ENCODE measurements at regions not wholly inside any gene's neighbourhood (a gene's known extent, or its start where the extent isn't known, plus 50 kb on each side); places are given as distances from the start of the nearest gene placed in this dataset.

GRCh38 chr2:118706844-118707243 lies 140.6 kb downstream of the EN1 start:
- H3K9ac ChIP-seq (ENCODE audit: low read length): no peak overlapping the region
- no peak overlapping the region for H3K4me3 ChIP-seq (ENCODE audit: insufficient read depth in 1 of 2, low read depth in 1 of 2, low read length in 2 of 2)
- H2AFZ ChIP-seq (ENCODE audit: low read depth, low read length): no peak overlapping the region
- no peak overlapping the region for H3K4ac ChIP-seq (ENCODE audit: low read depth in 1 of 2, low read length in 2 of 2)
- peaks cover 0 to 2% of the 10 kb centered on the region in 2 experiments for H3K27me3 ChIP-seq (ENCODE audit: control insufficient read depth in 1 of 2, insufficient read depth in 1 of 2, low read length in 2 of 2)
- H3K27ac ChIP-seq (ENCODE audit: low read length, poor library complexity, severe bottlenecking): no peak overlapping the region
- H2BK120ac ChIP-seq (ENCODE audit: low read depth, low read length): no peak overlapping the region
- H3K9me3 ChIP-seq (ENCODE audit: control insufficient read depth, low read length): no peaks in the 10 kb centered on the region
- no peak overlapping the region for H2BK5ac ChIP-seq (ENCODE audit: low read depth, low read length, poor library complexity, severe bottlenecking)
- H4K8ac ChIP-seq (ENCODE audit: low read length): no peak overlapping the region
- H2AK5ac ChIP-seq (ENCODE audit: low read length, severe bottlenecking): no peak overlapping the region
- H3K79me1 ChIP-seq (replicated peaks; ENCODE audit: low read length, poor library complexity, severe bottlenecking): no peaks in the 10 kb centered on the region
- no CpG with 5 or more reads among the region's 1 CpG for WGBS
- no peak overlapping the region for H4K91ac ChIP-seq (ENCODE audit: low read length)
- H3K14ac ChIP-seq (ENCODE audit: low read length in 2 of 2): no peak overlapping the region
- H3K36me3 ChIP-seq (ENCODE audit: control insufficient read depth in 1 of 2, insufficient read depth in 2 of 2, low read depth in 1 of 2, low read length in 2 of 2): no peaks in the 10 kb centered on the region
- no peaks in the 10 kb centered on the region for H3K4me1 ChIP-seq (ENCODE audit: control insufficient read depth, insufficient read depth, low read depth, low read length)
- H3K18ac ChIP-seq (ENCODE audit: low read depth in 1 of 2, low read length in 2 of 2): no peak overlapping the region
- no peak overlapping the region for H2BK12ac ChIP-seq (ENCODE audit: low read length in 2 of 2)
- DNase-seq: no peak
- no peak overlapping the region for H2BK15ac ChIP-seq (ENCODE audit: low read depth, poor library complexity, severe bottlenecking)
- no peak overlapping the region for H3K23ac ChIP-seq (ENCODE audit: low read length in 2 of 2)
- no peak overlapping the region for H3K4me2 ChIP-seq (ENCODE audit: low read length, poor library complexity, severe bottlenecking)

- Histone ChIP-seq H3K9me3 (ENCODE audit: control insufficient read depth, low read length) (no peaks in the 10 kb centered on the region), H4K8ac (ENCODE audit: low read length) (no peak overlapping the region), H2AFZ (ENCODE audit: low read depth, low read length) (no peak overlapping the region), H2BK5ac (ENCODE audit: low read depth, low read length, poor library complexity, severe bottlenecking) (no peak overlapping the region), H2AK5ac (ENCODE audit: low read length, severe bottlenecking) (no peak overlapping the region), H3K27me3 (ENCODE audit: control insufficient read depth in 1 of 2, insufficient read depth in 1 of 2, low read length in 2 of 2) (peaks cover 0 to 2% of the 10 kb centered on the region in 2 experiments), H3K14ac (ENCODE audit: low read length in 2 of 2) (no peak overlapping the region), H2BK15ac (ENCODE audit: low read depth, poor library complexity, severe bottlenecking) (no peak overlapping the region), H2BK120ac (ENCODE audit: low read depth, low read length) (no peak overlapping the region), H3K36me3 (ENCODE audit: control insufficient read depth in 1 of 2, insufficient read depth in 2 of 2, low read depth in 1 of 2, low read length in 2 of 2) (no peaks in the 10 kb centered on the region), H3K27ac (ENCODE audit: low read length, poor library complexity, severe bottlenecking) (no peak overlapping the region), H3K23ac (ENCODE audit: low read length in 2 of 2) (no peak overlapping the region), H2BK12ac (ENCODE audit: low read length in 2 of 2) (no peak overlapping the region), H3K4me2 (ENCODE audit: low read length, poor library complexity, severe bottlenecking) (no peak overlapping the region), H3K79me1 (replicated peaks; ENCODE audit: low read length, poor library complexity, severe bottlenecking) (no peaks in the 10 kb centered on the region), H3K4me1 (ENCODE audit: control insufficient read depth, insufficient read depth, low read depth, low read length) (no peaks in the 10 kb centered on the region), H3K4me3 (ENCODE audit: insufficient read depth in 1 of 2, low read depth in 1 of 2, low read length in 2 of 2) (no peak overlapping the region), H3K18ac (ENCODE audit: low read depth in 1 of 2, low read length in 2 of 2) (no peak overlapping the region), H3K4ac (ENCODE audit: low read depth in 1 of 2, low read length in 2 of 2) (no peak overlapping the region), H3K9ac (ENCODE audit: low read length) (no peak overlapping the region), H4K91ac (ENCODE audit: low read length) (no peak overlapping the region)
- DNase-seq: no peak
- WGBS: 47% methylated on average over 4 of the region's 4 CpGs
Measured at GRCh38 chr2:118706371-118706770, 141.1 kb downstream of the EN1 start.

- WGBS: 86% methylated on average over 1 of the region's 1 CpG
- no peak overlapping the region for H4K91ac ChIP-seq (ENCODE audit: low read length)
- no peaks in the 10 kb centered on the region for H3K9me3 ChIP-seq (ENCODE audit: control insufficient read depth, low read length)
- no peak overlapping the region for H4K8ac ChIP-seq (ENCODE audit: low read length)
- H3K79me1 ChIP-seq (replicated peaks; ENCODE audit: low read length, poor library complexity, severe bottlenecking): no peaks in the 10 kb centered on the region
- no peak overlapping the region for H3K4me2 ChIP-seq (ENCODE audit: low read length, poor library complexity, severe bottlenecking)
- no peaks in the 10 kb centered on the region for H3K4me1 ChIP-seq (ENCODE audit: control insufficient read depth, insufficient read depth, low read depth, low read length)
- no peak overlapping the region for H2AK5ac ChIP-seq (ENCODE audit: low read length, severe bottlenecking)
- H2BK15ac ChIP-seq (ENCODE audit: low read depth, poor library complexity, severe bottlenecking): no peak overlapping the region
- no peak overlapping the region for H2BK5ac ChIP-seq (ENCODE audit: low read depth, low read length, poor library complexity, severe bottlenecking)
- H3K4ac ChIP-seq (ENCODE audit: low read depth in 1 of 2, low read length in 2 of 2): no peak overlapping the region
- no peak overlapping the region for H3K14ac ChIP-seq (ENCODE audit: low read length in 2 of 2)
- peaks cover 0 to 2% of the 10 kb centered on the region in 2 experiments for H3K27me3 ChIP-seq (ENCODE audit: control insufficient read depth in 1 of 2, insufficient read depth in 1 of 2, low read length in 2 of 2)
- H3K23ac ChIP-seq (ENCODE audit: low read length in 2 of 2): no peak overlapping the region
- no peak overlapping the region for H2BK120ac ChIP-seq (ENCODE audit: low read depth, low read length)
- no peak overlapping the region for H3K4me3 ChIP-seq (ENCODE audit: insufficient read depth in 1 of 2, low read depth in 1 of 2, low read length in 2 of 2)
- H2BK12ac ChIP-seq (ENCODE audit: low read length in 2 of 2): no peak overlapping the region
- no peak overlapping the region for H2AFZ ChIP-seq (ENCODE audit: low read depth, low read length)
- no peak overlapping the region for H3K18ac ChIP-seq (ENCODE audit: low read depth in 1 of 2, low read length in 2 of 2)
- H3K36me3 ChIP-seq (ENCODE audit: control insufficient read depth in 1 of 2, insufficient read depth in 2 of 2, low read depth in 1 of 2, low read length in 2 of 2): no peaks in the 10 kb centered on the region
- H3K27ac ChIP-seq (ENCODE audit: low read length, poor library complexity, severe bottlenecking): no peak overlapping the region
- DNase-seq: no peak
- H3K9ac ChIP-seq (ENCODE audit: low read length): no peak overlapping the region
Measured at GRCh38 chr2:118705032-118705431, 142.4 kb downstream of the EN1 start.

GRCh38 chr2:118699447-118700175 lies 147.8 kb downstream of the EN1 start:
- WGBS: 51% methylated on average over 11 of the region's 13 CpGs
- no peak overlapping the region for H3K14ac ChIP-seq (ENCODE audit: low read length in 2 of 2)

More at GRCh38 chr2:118699447-118700175, 147.8 kb downstream of the EN1 start:
- no peaks in the 10 kb centered on the region for H3K79me1 ChIP-seq (replicated peaks; ENCODE audit: low read length, poor library complexity, severe bottlenecking)
- no peak overlapping the region for H3K18ac ChIP-seq (ENCODE audit: low read depth in 1 of 2, low read length in 2 of 2)
- H3K4me2 ChIP-seq (ENCODE audit: low read length, poor library complexity, severe bottlenecking): no peak overlapping the region
- H3K4ac ChIP-seq (ENCODE audit: low read depth in 1 of 2, low read length in 2 of 2): no peak overlapping the region
- H2BK12ac ChIP-seq (ENCODE audit: low read length in 2 of 2): no peak overlapping the region
- no peak overlapping the region for H3K27ac ChIP-seq (ENCODE audit: low read length, poor library complexity, severe bottlenecking)
- DNase-seq: no peak
- no peaks in the 10 kb centered on the region for H3K27me3 ChIP-seq (ENCODE audit: control insufficient read depth in 1 of 2, insufficient read depth in 1 of 2, low read length in 2 of 2)
- no peak overlapping the region for H2AK5ac ChIP-seq (ENCODE audit: low read length, severe bottlenecking)
- no peak overlapping the region for H3K9ac ChIP-seq (ENCODE audit: low read length)
- H2AFZ ChIP-seq (ENCODE audit: low read depth, low read length): no peak overlapping the region
- H3K23ac ChIP-seq (ENCODE audit: low read length in 2 of 2): no peak overlapping the region
- H2BK15ac ChIP-seq (ENCODE audit: low read depth, poor library complexity, severe bottlenecking): no peak overlapping the region
- H3K36me3 ChIP-seq (ENCODE audit: control insufficient read depth in 1 of 2, insufficient read depth in 2 of 2, low read depth in 1 of 2, low read length in 2 of 2): no peaks in the 10 kb centered on the region
- H2BK5ac ChIP-seq (ENCODE audit: low read depth, low read length, poor library complexity, severe bottlenecking): no peak overlapping the region
- no peaks in the 10 kb centered on the region for H3K4me1 ChIP-seq (ENCODE audit: control insufficient read depth, insufficient read depth, low read depth, low read length)
- no peak overlapping the region for H4K8ac ChIP-seq (ENCODE audit: low read length)
- no peak overlapping the region for H3K4me3 ChIP-seq (ENCODE audit: insufficient read depth in 1 of 2, low read depth in 1 of 2, low read length in 2 of 2)
- H2BK120ac ChIP-seq (ENCODE audit: low read depth, low read length): no peak overlapping the region
- H3K9me3 ChIP-seq (ENCODE audit: control insufficient read depth, low read length): no peaks in the 10 kb centered on the region
- H4K91ac ChIP-seq (ENCODE audit: low read length): no peak overlapping the region
